ENCODE measurements at regions not wholly inside any gene's neighbourhood (a gene's known extent, or its start where the extent isn't known, plus 50 kb on each side); places are given as distances from the start of the nearest gene placed in this dataset.

DNA sequence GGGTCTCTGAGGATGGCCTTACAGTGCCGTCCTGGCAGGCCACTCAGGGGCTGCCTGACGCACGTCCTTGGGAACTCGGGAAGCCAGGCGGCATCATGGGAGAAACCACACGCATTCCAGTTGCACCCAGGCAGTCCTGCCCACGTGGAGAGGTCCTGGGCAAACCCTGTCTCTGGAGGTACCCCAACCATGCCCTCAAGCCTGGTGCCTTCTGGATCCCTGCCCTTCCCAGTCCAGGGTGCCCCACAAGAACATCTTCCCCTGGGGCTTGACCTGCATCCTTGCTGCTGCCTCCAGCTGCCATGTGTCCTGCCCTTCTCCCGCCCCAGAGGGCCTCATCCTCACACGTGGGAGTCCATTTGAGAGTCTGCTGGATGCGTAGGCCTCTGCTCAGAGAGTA lies 200.3 kb upstream of the PPP2R2D start:
- DNase-seq (ENCODE audit: low read depth in 1 of 2, low spot score in 1 of 2) = no peak

DNA sequence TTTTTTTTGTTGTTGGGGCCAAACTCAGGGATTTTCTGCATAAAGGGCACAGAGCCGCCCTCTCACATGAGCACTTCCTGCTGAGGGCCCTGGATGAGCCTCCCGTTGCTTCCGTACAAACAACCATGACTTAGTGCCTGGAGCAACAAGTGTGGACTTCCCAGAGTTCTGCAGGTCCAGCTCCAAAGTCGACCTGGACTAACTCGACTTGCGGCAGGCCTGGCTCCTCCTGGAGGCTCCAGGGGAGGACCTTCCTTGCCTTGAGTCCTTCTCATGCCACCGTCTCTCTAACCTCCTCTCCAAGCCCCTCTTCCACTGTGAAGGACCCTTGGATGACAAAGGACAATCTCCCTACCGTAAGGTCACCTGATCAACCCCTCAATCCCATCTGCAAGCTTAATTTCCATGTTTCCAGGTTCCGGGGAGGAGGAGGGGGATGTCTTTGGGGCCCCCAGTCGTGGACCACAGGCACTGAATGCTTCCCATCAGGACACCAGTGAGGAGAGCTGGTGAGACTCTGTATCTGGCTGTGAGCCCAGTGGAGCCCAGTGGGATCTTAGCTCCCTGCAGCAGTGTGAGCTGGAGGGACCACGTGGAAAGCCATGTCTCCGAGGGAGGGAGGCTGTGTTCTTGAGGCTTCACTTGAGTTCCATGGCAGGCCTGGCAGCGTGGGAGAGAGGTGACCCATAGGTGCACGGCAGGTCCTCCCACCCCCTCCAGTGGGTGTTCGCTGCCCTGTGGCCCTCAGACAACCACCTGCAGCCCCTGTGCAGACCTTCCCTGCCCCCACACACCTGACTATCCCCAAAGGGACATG lies 199.5 kb upstream of the PPP2R2D start:
- no peak for DNase-seq (ENCODE audit: low read depth in 1 of 2, low spot score in 1 of 2)

- DNase-seq (ENCODE audit: low read depth in 1 of 2, low spot score in 1 of 2) = no peak
These were observed 198.1 kb upstream of the PPP2R2D start for GRCh38 chr10:131702531-131703356.

- DNase-seq (ENCODE audit: low read depth in 1 of 2, low spot score in 1 of 2) = no peak
These were observed 197.3 kb upstream of the PPP2R2D start for GRCh38 chr10:131703541-131703940.

GRCh38 chr10:131703941-131704340 lies 196.9 kb upstream of the PPP2R2D start:
- DNase-seq (ENCODE audit: low read depth in 1 of 2, low spot score in 1 of 2) = no peak

DNA sequence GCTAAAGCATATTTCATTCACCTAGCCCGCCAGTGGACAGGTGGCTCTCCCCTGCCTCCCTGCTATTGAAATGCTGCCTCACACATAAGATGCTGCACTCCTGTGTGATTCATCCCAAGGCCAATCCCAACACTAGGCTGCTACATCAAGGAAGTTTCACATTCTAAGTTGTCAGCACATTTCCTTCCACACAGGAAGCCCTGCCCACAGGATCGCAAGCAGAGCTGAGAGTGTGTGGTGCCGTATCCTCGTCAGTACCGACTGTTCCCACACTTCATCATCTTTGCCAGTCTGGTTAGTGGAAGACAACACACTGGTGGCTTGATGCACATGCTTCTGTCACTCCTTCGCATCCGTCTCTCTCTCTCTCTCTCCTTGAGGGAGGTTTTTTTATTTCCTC lies 194.3 kb upstream of the PPP2R2D start:
- DNase-seq (ENCODE audit: low read depth in 1 of 2, low spot score in 1 of 2) = no peak

GRCh38 chr10:131706952-131707351 lies 193.9 kb upstream of the PPP2R2D start:
- DNase-seq (ENCODE audit: low read depth in 1 of 2, low spot score in 1 of 2) = no peak

DNA sequence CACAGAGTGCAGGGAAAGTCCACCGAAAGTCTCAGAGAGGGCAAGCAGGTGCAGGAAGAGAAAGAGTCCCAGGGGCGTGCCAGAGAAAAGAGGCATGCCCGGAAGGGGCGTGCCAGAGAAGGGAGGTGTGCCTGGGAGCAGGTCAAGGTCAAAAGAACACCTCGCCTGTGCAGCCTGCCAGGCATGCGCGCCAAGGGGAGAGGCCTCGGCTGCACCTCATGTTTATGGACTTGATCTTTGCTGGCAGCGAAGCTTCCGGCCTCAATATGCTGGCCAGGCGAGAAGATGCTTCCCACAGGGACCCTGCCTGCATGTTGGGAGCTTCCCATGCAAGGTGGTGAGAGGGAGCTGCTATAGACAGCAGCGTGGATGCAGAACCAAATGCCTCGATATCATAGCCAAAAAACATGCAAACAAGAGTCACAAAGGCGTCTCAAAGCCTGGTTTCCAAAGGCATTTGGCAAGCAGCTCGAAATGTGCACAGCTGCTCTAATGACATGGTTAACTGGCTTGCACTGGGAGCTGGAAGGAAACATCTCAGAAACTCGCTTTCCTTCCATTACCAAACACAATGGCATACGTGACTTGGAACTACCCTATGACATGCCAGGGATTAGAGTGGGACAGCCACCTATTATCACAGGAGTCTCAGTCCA lies 192.5 kb upstream of the PPP2R2D start:
- no peak for DNase-seq (ENCODE audit: low read depth in 1 of 2, low spot score in 1 of 2)

DNA sequence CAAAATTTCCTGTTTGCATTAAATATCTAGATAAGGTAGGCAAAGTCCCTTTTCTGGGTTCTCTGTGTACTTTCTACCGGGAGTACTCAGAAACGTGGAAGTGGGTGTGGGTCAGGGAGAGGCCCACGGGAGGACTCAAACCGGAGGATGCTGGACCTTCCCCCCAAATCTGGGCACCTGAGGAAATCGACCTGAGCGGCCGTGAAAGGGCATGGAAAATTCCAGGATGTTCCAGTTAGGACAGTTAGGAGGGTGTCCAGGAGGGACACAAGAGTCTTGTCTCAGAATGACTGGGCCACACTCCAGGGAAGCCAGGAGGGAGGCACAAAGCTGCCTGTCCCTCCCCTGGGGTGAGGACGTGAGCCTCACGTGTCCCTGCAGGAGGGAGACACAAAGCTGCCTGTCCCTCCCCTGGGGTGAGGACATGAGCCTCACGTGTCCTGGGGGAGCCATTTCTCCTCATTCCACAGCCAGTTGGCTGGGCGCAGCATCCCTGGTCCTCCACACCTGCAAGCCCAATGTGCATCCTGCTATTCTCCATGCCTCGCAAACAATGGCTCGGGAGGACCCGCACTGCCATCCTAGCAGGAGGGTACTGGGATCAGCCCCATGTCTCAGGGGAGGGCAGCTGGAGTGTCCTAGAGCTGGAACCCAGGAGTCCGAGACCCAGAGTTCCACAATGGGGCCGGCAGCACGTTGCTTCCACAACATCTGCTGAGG lies 190.5 kb upstream of the PPP2R2D start:
- no peak for DNase-seq (ENCODE audit: low read depth in 1 of 2, low spot score in 1 of 2)

DNA sequence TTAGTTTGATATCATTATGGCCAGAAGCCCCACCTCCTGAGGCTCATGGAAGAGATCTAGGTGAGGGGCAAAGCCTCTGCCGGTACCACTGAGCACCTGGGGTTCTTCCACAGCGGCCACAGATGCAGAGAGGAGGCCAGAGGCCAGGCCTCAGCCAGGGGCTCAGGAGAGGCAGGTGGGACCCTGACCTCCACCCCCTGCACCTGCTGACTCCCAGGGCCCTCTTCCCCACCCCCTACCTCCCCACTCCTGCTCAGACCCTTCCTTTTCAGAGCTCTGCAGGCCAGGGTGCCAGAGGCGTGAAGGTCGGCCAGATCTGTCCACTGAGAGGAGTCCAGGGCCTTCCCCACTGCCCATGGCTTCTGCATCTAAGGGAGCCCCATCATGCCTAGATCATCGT lies 178.7 kb upstream of the PPP2R2D start:
- DNase-seq (ENCODE audit: low read depth in 1 of 2, low spot score in 1 of 2) = no peak

DNA sequence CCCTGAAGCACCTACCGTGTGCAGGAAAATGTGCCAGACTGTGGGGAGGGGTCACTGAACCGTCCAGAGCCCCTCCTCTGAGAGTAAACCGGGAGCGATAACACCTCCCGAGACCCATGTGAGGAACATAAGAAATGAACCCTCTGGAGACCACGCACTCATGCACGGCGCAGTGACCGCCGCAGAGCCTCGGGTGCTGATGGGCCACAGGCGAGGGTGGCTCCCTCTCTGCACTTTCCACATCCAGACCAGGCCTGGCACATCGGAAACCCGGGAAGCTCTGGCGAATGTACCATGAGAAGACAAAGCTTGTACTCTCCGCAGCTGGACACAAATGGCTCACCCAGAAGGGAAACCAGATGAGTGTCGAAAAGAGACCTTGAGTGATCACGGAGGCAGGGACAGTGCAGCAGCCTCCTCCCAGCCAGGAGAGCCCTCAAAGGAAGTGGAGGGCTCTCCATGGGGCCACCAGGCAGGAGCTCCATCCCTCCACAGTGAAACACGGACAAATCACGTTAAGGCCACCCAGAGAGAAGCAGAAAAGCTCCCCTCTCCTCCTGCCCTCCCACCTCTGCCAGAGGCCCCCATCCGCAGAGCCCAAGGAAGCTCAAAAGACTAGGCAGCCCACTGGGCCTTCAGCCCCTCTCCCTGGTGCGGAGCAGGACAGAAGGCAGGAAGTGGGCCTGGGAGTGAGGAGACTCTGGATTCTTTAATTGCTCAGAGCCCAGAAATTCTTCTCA lies 178.1 kb upstream of the PPP2R2D start:
- no peak for DNase-seq (ENCODE audit: low read depth in 1 of 2, low spot score in 1 of 2)

GRCh38 chr10:131723297-131724168 lies 177.3 kb upstream of the PPP2R2D start:
- no peak for DNase-seq (ENCODE audit: low read depth in 1 of 2, low spot score in 1 of 2)

DNA sequence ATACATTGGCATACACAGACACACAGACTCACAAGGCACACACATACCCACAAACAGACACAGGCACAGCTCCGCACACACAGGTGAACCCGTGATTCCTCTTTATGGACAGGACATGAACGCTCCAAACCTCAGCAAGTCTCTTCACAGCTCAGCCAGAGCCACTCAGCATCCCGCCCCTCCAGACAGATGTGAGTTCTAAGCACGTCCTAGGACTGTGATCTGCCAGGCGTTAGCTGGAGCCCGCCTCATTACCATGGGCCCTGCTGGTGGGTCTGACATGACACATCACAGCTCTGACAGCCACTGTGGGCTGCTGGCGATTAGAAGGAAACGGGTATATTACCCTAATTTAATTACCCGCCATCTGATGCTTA lies 176.7 kb upstream of the PPP2R2D start:
- DNase-seq (ENCODE audit: low read depth in 1 of 2, low spot score in 1 of 2) = no peak

DNA sequence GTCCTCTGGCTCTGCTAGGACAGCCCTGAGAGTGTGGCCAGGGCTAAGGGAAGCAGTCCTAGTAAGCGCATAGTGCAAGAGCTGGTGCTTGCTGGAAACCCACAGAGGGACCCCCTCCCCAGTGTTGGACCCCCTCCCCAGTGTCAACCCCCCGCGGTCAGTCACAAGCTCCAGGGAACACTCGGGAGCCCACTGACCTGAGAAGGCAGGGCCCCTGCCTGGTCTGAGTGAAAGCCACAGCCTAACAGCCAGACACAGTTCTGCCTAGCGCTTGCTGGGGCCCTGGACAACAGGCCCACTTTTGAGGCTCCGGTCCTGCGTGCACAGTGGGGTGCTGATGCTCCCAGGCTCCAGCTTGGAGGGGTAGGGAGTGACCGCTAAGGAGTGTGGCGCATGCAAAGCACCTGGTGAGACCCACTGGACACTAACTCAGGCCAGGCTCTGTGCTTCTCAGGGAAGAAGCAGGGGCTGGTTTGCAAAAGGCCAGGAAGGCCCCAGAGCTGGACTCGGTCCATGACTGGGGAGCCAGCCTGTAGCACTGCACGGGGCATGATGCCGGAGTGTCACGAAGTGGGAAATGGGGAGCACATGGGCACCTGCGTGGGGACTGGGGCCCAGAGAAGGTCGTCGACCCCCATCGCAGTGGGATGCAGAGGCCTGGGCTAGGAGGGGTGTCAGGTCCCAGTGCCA lies 175.8 kb upstream of the PPP2R2D start:
- DNase-seq (ENCODE audit: low read depth in 1 of 2, low spot score in 1 of 2) = no peak

- DNase-seq (ENCODE audit: low read depth in 1 of 2, low spot score in 1 of 2) = no peak
These were observed 175.2 kb upstream of the PPP2R2D start for GRCh38 chr10:131725581-131726069.

- DNase-seq (ENCODE audit: low read depth in 1 of 2, low spot score in 1 of 2) = no peak
These were observed 174.5 kb upstream of the PPP2R2D start for GRCh38 chr10:131726076-131726880.

- no peak for DNase-seq (ENCODE audit: low read depth in 1 of 2, low spot score in 1 of 2)
These were observed 173.8 kb upstream of the PPP2R2D start for GRCh38 chr10:131726967-131727366.

- no peak for DNase-seq (ENCODE audit: low read depth in 1 of 2, low spot score in 1 of 2)
These were observed 173.2 kb upstream of the PPP2R2D start for GRCh38 chr10:131727560-131727959.
